CD14-positive monocyte (primary cell): ENCODE measurements at regions not wholly inside any gene's neighbourhood (a gene's known extent, or its start where the extent isn't known, plus 50 kb on each side); places are given as distances from the start of the nearest gene placed in this dataset.

Experiments used
- DNase-seq, 3 donors: peaks; one replicate each; pipeline ENCODE4 v3.0.0-alpha.2; 2011 to 2022
- H2AFZ ChIP-seq: 2 replicates; pipeline ENCODE4 v1.6.0; 2012; ENCODE audit warnings: mild to moderate bottlenecking, low read depth, low read length, inconsistent platforms; ENCODE audit not compliant: insufficient read depth, poor library complexity, severe bottlenecking
- H3K27ac ChIP-seq, 2 donors: 1 replicate in 1 of 2; 2 replicates in 1 of 2; pipeline ENCODE4 v1.5.1; 2012 to 2013; ENCODE audit warnings: low read length in 2 of 2, control low read depth in 1 of 2, inconsistent platforms in 1 of 2, low read depth in 1 of 2, mild to moderate bottlenecking in 1 of 2
- H3K27me3 ChIP-seq, 2 donors: one replicate each; pipeline versions ENCODE4 v1.6.0 to v1.6.1; 2011 to 2013; ENCODE audit warnings: low read length in 2 of 2; ENCODE audit not compliant: control insufficient read depth in 2 of 2, insufficient read depth in 2 of 2
- H3K36me3 ChIP-seq, 2 donors: replicated peaks in 1 of 2; 1 replicate in 1 of 2; 2 replicates in 1 of 2; pipeline versions ENCODE4 v1.5.1 to v1.6.1; 2012 to 2013; ENCODE audit warnings: low read length in 2 of 2, control low read depth in 1 of 2, inconsistent platforms in 1 of 2, mild to moderate bottlenecking in 1 of 2; ENCODE audit not compliant: insufficient read depth in 2 of 2, control insufficient read depth in 1 of 2
- H3K4me1 ChIP-seq, 2 donors: 1 replicate in 1 of 2; 2 replicates in 1 of 2; pipeline versions ENCODE4 v1.5.1 to v1.6.1; 2012 to 2013; ENCODE audit warnings: low read length in 2 of 2, control low read depth in 1 of 2, inconsistent platforms in 1 of 2, mild to moderate bottlenecking in 1 of 2, moderate library complexity in 1 of 2; ENCODE audit not compliant: insufficient read depth in 2 of 2, control insufficient read depth in 1 of 2
- H3K4me2 ChIP-seq: replicated peaks from 2 replicates; pipeline ENCODE3; 2012; ENCODE audit warnings: low read length, moderate library complexity, mild to moderate bottlenecking; ENCODE audit not compliant: poor library complexity, severe bottlenecking; ENCODE audit errors: extremely low read depth
- H3K4me3 ChIP-seq, 3 experiments: fragments of 200-600 bp in 1 of 3; sonication (generic) in 1 of 3; replicated peaks in 1 of 3; 1 replicate in 2 of 3; 2 replicates in 1 of 3; pipeline ENCODE4 v1.5.1; 2011 to 2013; ENCODE audit warnings: low read length in 3 of 3, mild to moderate bottlenecking in 3 of 3, control low read depth in 2 of 3, low read depth in 2 of 3, inconsistent platforms in 1 of 3, moderate library complexity in 1 of 3
- H3K79me2 ChIP-seq: 2 replicates; pipeline ENCODE4 v1.6.0; 2012; ENCODE audit warnings: mild to moderate bottlenecking, control low read depth, inconsistent platforms, low read length, moderate library complexity; ENCODE audit not compliant: insufficient read depth
- H3K9ac ChIP-seq: 2 replicates; pipeline ENCODE4 v1.6.0; 2017; ENCODE audit warnings: low read length, mild to moderate bottlenecking; ENCODE audit not compliant: insufficient read depth, poor library complexity, severe bottlenecking
- H3K9me3 ChIP-seq, 2 donors: replicated peaks in 1 of 2; 1 replicate in 1 of 2; 2 replicates in 1 of 2; pipeline versions ENCODE4 v1.5.1 to v1.6.1; 2012 to 2013; ENCODE audit warnings: low read length in 2 of 2, control low read depth in 1 of 2; ENCODE audit not compliant: control insufficient read depth in 1 of 2, insufficient read depth in 1 of 2
- H4K20me1 ChIP-seq: 2 replicates; pipeline ENCODE4 v1.6.0; 2012; ENCODE audit warnings: mild to moderate bottlenecking, low read length, control low read depth, moderate library complexity; ENCODE audit not compliant: insufficient read depth
- H3K27ac Mint-ChIP-seq, 7 donors: one replicate each; pipeline ENCODE4 v1.8.0; 2020; ENCODE audit warnings: mild to moderate bottlenecking in 7 of 7, mixed read lengths in 7 of 7, moderate library complexity in 6 of 7, inconsistent platforms in 2 of 7
- H3K27me3 Mint-ChIP-seq, 3 donors: one replicate each; pipeline ENCODE4 v1.8.0; 2021 to 2022; ENCODE audit warnings: low read depth in 3 of 3, mild to moderate bottlenecking in 3 of 3, mixed read lengths in 3 of 3, moderate library complexity in 3 of 3, inconsistent platforms in 1 of 3
- H3K36me3 Mint-ChIP-seq, 2 donors: one replicate each; pipeline ENCODE4 v1.8.0; 2020; ENCODE audit warnings: mixed read lengths in 2 of 2, inconsistent platforms in 1 of 2, mild to moderate bottlenecking in 1 of 2
- H3K4me1 Mint-ChIP-seq: one replicate; pipeline ENCODE4 v1.8.0; 2020; ENCODE audit warnings: mild to moderate bottlenecking, mixed read lengths
- H3K4me3 Mint-ChIP-seq, 2 donors: one replicate each; pipeline ENCODE4 v1.8.0; 2020; ENCODE audit warnings: mild to moderate bottlenecking in 2 of 2, mixed read lengths in 2 of 2, moderate library complexity in 1 of 2
- H3K9me3 Mint-ChIP-seq, 7 donors: one replicate each; pipeline ENCODE4 v1.8.0; 2020 to 2022; ENCODE audit warnings: mixed read lengths in 7 of 7, mild to moderate bottlenecking in 6 of 7, moderate library complexity in 6 of 7, inconsistent platforms in 2 of 7
- WGBS: methylation state at CpG from one replicate; pipeline ENCODE4 v1.1.5; 2013; ENCODE audit warnings: missing lambda C conversion rate; ENCODE audit not compliant: insufficient coverage; 5-methylcytosine and 5-hydroxymethylcytosine counted together
- intact Hi-C, 2 donors: fragments of 100-400 bp; cut with micrococcal nuclease; formaldehyde crosslinking; loops; one replicate each; pipeline versions ENCODE4 v1.15.0 to v1.15.1; 2023
- TF ChIP-seq, protein P1 (sequence below): fragments of 200-600 bp; IDR thresholded peaks from one replicate; pipeline ENCODE4 v1.8.0; 2022; ENCODE audit warnings: antibody characterized with exemption, mild to moderate bottlenecking

GRCh38 chr3:8320711-8321458, 180.7 kb upstream of the LMCD1 start:
- H3K27ac Mint-ChIP-seq = no peak overlapping the region
- Histone ChIP-seq H3K36me3 (no peaks in the 10 kb centered on the region), H3K27ac (no peak overlapping the region)

DNA sequence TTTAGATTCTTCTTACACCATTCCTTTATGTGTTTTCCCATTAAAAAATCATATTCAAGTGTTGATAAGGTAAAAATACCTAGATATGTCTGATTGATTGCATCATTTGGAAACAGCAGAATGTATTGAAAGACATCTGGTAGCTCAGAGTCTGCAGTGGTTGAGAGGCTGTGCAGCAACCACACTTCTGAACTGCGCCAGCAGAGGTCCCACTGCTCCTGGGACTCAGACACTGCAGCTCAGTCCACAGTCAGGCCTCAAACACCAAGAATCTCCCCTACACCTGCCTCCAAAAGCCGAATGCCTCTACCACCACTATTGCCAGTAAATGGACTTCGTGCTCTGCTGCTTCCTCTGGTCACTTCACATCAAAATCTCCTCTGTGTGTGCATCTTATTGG, 176.9 kb upstream of the LMCD1 start:
- Histone ChIP-seq H3K9me3 (no peaks in the 10 kb centered on the region), H3K9ac (no peak overlapping the region), H2AFZ (no peak overlapping the region), H3K27ac (no peak overlapping the region), H3K4me1 (no peaks in the 10 kb centered on the region), H3K79me2 (no peaks in the 10 kb centered on the region), H4K20me1 (no peaks in the 10 kb centered on the region), H3K36me3 (no peaks in the 10 kb centered on the region), H3K27me3 (no peaks in the 10 kb centered on the region), H3K4me3 (no peak overlapping the region), H3K4me2 (no peak overlapping the region)
- no peak overlapping the region for H3K4me3 Mint-ChIP-seq
- DNase-seq = no peak
- no peak overlapping the region for H3K27ac Mint-ChIP-seq
- H3K4me1 Mint-ChIP-seq = no peaks in the 10 kb centered on the region
- intact Hi-C loops = no loop called here
- TF ChIP-seq, protein P1, sequence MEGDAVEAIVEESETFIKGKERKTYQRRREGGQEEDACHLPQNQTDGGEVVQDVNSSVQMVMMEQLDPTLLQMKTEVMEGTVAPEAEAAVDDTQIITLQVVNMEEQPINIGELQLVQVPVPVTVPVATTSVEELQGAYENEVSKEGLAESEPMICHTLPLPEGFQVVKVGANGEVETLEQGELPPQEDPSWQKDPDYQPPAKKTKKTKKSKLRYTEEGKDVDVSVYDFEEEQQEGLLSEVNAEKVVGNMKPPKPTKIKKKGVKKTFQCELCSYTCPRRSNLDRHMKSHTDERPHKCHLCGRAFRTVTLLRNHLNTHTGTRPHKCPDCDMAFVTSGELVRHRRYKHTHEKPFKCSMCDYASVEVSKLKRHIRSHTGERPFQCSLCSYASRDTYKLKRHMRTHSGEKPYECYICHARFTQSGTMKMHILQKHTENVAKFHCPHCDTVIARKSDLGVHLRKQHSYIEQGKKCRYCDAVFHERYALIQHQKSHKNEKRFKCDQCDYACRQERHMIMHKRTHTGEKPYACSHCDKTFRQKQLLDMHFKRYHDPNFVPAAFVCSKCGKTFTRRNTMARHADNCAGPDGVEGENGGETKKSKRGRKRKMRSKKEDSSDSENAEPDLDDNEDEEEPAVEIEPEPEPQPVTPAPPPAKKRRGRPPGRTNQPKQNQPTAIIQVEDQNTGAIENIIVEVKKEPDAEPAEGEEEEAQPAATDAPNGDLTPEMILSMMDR = no peak
- peaks cover 0 to 2% (median 1%) of the 10 kb centered on the region in 3 donors for H3K27me3 Mint-ChIP-seq
- no peaks in the 10 kb centered on the region for H3K9me3 Mint-ChIP-seq
- WGBS = 83% methylated on average over 1 of the region's 3 CpGs
- no peaks in the 10 kb centered on the region for H3K36me3 Mint-ChIP-seq

More at GRCh38 chr3:8320711-8321458, 180.7 kb upstream of the LMCD1 start:
- 100% methylated on average over 2 of the region's 6 CpGs for WGBS
- no peaks in the 10 kb centered on the region for H4K20me1 ChIP-seq
- intact Hi-C loops = no loop called here
- no peaks in the 10 kb centered on the region for H3K4me1 Mint-ChIP-seq
- no peak overlapping the region for H2AFZ ChIP-seq
- TF ChIP-seq, protein P1 = no peak
- H3K4me3 Mint-ChIP-seq = no peak overlapping the region
- H3K9ac ChIP-seq = no peak overlapping the region
- peaks cover 0 to 2% (median 0%) of the 10 kb centered on the region in 3 donors for H3K27me3 Mint-ChIP-seq
- no peaks in the 10 kb centered on the region for H3K4me1 ChIP-seq
- no peak for DNase-seq
- no peaks in the 10 kb centered on the region for H3K36me3 Mint-ChIP-seq
- H3K79me2 ChIP-seq = no peaks in the 10 kb centered on the region
- no peak overlapping the region for H3K4me3 ChIP-seq
- H3K27me3 ChIP-seq = no peaks in the 10 kb centered on the region
- H3K9me3 Mint-ChIP-seq = peaks cover 0 to 5% (median 0%) of the 10 kb centered on the region in 7 donors
- H3K9me3 ChIP-seq = no peaks in the 10 kb centered on the region
- no peak overlapping the region for H3K4me2 ChIP-seq
